Activated naive CD4-positive, alpha-beta T cell (primary cell): ENCODE measurements at regions not wholly inside any gene's neighbourhood (a gene's known extent, or its start where the extent isn't known, plus 50 kb on each side); places are given as distances from the start of the nearest gene placed in this dataset.

ENCODE experiments used
- DNase-seq, 4 experiments: peaks; one replicate each; lab custom pipeline; 2025; lab: John Stamatoyannopoulos, UW

DNA sequence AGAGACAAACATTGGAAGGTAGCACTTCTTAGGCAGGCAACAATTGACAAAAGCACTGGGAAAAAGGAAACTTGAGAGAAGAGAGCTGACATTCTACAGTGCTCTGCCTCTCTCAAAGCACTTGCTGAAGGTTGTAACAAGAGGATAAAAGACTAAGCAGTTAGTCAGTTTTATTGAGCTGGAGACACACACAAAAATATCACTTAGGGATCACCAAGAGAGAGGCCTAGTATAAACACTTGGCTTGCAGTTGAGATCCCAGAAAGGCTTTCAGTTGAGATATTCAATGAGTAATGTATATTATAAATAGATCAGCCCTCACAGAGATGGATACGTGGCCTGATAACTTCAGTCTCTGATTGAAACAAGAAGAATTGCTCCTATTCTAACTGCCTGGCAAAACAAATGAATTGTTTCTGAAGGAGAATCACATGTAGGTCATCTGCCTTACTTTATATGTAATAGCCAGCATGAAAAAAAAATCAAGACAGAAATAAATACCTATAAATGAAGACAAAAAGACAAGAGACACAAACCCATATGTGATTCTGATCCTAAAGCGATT, 747.2 kb upstream of the MAN1A1 start:
- no peak for DNase-seq

DNA sequence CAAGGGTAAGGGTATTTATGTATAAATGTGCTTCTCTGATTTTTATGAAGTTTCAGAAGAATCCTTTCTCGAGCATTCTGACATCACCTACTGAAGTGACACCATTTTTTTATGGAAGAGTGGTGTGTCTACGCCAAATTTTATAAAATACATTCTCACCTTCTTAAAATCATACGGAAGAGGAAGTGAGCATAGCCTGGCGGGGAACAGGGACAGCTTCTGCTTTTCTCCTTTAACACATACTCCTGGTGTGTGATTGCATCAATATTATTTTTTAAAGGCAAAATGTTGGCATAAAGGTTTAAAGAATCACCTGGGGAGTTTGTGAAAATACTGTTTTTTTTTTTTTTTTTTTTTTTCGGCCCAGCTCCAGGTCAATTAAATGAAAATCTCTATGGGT, 733.6 kb upstream of the MAN1A1 start:
- no peak for DNase-seq

DNA sequence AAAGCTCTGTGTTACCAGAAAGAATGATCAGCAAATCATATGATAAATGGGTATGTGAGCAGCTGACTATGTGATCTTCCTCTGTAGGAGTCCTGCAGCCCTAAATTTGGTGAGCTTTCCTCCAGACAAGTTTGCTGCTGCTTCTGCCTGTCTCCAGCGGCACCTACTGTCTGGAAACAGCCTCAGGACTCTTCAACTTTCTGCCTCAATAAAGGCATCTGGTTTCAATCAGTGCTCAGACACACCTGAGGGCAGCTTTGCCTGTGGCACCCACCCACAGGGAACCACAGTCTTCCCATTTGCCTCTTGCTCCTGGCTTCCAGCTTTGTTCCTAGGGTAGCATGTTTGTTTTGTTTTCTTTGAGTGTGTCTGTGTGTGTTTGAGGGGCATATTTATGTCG, 727.9 kb upstream of the MAN1A1 start:
- no peak for DNase-seq

DNA sequence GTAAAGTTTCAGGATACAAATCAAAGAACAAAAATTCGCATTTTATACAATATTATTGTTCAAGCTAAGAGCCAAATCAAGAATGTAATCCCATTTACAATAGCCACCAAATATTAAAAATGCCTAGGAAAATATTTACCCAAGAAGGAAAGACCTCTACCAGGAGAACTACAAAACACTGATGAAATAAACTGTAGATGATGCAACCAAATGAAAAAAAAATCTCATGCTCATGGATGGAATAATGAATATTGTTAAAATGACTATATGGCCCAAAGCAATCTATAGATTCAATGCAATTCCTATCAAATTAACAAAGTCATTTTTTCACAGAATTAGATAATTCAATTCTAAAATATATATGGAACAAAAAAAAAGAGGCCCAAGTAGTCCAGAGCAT, 708.8 kb upstream of the MAN1A1 start:
- no peak for DNase-seq

DNA sequence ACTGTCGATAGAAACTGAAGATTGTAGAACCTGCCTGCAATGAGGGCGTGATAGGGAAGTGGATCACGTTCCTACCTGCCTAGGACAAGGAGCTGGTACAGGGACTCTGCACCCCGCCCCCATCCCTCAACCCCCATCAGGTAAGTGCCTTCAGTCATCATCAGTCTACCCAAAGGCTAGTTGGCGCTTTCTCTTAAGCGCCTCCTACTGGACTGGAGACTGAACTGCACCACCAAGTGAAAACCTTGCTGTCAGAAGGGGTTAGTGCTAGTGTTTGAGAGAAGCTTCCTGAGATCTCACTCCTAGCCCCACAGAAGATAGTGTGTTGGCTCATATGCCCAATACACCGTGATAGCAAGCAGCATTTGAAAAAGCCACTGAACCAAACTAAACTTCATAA, 706.5 kb upstream of the MAN1A1 start:
- DNase-seq, result no peak

DNA sequence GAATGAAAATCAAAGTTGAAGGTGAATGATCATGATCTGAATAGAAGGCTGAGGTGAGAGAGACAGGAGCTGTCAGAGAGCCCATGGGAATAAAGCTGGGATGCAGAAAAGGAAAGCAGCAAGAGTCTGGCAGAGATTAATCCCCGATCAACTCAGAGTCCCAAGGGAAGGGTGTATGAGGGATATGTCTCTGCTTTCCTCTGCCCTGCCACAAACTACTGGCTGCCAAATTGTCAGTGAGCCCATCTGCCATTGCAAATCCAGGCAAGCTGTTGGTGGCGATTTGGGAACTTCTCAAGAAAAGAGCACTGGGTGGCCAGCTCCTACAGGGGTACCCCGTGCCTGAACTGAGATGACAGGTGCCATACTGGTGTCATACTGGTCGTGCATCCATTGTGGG, 705.5 kb upstream of the MAN1A1 start:
- DNase-seq, result no peak

DNA sequence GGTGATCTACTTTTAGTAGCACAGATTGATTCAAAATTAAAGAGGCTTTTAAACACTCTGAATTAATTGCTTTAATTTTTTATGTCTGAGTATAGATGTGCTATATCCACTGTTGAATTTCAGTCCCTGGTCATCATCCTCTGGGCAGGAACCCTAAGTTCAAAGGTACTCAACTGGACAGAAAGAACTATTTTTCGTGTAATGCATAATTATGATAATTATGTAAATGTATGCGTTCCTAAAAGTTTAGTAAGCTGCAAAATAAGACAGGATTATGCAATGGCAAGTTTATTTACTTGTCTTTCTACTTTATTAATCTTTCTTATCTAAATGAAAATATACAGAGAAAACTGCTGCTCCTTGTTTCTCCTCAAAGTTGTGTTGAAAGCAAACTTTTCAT, 690.1 kb upstream of the MAN1A1 start:
- no peak for DNase-seq

DNA sequence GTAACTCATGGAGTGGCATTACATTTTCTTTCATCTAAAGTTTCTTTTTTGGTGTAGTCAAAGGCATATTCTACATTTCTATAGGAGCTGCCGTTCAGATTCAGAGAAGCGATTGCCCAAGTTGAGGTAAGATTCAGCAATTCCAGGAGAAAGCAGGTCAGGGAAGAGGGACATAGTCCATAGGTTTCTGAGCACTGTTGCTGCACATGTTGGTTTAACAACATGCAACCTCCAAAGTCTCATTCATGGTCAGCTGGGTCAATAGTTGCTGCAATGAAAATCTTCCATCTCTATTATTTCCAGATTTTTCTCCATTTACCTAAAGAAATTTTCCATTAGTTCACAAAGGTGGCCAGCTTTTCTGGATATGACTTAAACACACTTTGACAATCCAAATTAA, 682.3 kb upstream of the MAN1A1 start:
- DNase-seq, result no peak

DNA sequence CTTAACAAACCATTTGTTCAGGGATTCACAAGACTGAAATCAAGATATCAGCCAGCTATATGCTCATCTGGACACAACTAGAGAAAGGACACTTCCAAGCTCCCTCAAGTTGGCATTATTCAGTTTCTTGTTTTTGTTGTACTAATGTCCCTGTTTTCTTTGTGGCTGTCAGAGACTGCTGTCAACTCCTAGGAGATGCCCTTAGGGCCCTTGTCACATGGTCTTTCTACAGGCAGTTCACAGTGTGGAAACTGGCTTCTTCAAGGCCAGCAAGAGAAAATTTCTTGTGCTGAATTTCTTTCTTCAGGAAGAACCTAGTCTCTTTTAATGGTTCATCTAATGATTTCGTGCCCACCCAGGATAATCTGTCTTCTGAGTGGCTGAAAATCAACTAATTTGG, 677.2 kb upstream of the MAN1A1 start:
- DNase-seq, result no peak

DNA sequence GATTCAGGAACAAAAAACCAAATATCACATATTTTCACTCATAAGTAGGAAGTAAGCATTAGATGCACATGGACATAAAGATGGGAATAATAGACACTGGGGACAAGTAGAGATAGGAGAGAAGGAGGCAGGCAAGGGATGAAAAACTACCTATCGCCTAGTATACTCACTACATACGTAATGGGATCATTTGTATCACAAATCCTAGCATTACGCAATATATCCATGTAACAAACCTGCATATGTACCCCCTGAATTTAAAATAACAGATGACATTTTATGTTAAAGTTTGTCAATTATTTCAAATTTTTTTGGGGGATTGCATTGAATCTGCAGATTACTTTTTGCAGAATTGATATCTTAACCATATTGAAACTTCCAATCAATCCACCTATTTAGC, 660.5 kb upstream of the MAN1A1 start:
- no peak for DNase-seq

DNA sequence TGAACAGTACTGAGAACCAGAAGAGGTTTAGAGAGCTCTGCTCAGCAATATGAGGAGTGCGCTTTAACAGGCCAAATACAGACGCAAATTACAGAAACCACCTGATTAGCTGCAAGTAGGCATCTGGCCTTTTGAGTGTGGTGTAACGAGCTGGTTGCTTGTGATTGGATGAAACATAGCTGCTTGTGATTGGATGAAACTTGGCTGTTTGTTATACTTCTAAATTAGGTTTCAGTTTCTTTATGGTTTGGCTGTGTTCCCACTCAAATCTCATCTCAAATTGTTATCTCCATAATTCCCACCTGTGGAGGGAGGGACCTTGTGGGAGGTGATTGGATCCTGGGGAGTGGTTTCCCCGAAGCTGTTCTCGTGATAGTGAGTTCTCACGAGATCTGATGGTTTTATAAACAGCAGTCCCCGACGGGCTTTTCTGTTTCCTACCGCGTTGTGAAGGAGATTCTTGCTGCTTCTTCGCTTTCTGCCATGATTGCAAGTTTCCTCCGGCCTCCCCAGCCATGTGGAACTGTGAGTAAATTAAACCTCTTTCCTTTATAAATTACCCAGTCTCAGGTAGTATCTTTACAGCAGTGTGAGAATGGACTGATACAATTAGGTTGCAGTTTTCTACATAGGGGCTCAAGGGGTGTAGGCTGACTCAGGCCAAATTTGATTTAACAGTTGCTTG, 655.9 kb upstream of the MAN1A1 start:
- DNase-seq, result no peak

DNA sequence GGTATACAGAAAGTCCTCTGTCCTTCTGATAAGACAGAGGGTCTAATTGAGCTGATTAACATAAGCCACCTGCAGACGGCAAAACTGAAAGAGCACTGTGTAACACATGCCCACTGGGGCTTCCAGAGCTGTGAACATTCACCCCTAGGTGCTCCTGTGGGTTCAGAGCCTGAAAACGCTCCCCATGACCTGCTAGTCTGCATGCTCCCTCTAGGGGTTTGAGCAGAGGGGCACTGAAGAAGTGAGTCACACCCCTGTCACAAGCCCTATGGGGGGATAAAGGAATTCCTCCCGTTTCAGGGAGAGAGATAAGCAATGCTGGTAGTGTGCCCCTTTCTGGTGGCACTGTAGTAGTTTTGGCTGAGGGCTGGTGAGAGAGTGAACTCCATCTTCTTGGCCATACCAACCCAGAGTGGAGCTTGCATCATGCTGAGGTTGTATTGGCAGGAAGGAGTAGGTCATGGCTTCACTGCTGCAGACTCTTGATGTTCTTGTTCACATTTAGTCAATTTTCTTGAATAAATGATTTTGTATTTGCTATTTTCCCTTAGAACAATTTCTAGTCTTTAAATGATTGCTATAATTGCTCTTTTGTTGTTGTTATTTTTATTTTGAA, 637.5 kb upstream of the MAN1A1 start:
- no peak for DNase-seq

DNA sequence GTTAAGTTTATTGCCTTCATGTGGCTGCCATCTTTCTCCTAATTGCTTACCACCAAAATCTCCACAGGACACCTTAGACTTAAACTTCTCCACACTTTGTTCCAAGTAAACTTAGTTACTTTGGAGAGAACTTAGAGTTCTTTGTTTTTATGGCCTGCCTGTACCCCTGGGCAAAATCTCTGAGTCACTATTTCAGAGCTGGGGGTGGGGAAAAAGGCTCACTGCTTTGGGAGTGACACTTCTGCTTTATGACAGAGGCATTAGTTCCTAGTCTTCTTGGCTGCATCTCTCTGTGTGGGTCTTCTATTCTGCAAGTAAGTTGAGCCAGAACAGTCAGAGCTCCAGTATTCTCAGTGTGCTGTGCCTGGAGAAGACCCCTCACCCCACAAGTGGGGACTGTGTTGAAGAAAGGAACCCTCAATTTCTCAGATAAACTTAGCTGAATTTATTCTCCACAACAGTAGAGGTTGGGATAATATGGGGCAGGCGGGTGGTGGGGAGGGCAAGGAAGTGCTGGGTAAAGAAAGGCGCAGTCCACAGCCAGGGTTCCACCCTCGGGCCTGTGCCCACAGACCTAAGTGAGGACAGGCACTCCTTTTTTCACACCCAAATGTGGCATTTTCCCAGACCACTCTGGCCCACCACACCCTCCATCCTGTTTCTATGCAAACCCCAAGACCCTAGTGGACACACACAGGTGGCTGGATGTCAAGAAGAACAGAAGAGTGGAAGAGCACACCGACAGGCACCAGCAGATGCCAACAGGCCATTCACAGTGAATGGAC, 636.6 kb upstream of the MAN1A1 start:
- no peak for DNase-seq

DNA sequence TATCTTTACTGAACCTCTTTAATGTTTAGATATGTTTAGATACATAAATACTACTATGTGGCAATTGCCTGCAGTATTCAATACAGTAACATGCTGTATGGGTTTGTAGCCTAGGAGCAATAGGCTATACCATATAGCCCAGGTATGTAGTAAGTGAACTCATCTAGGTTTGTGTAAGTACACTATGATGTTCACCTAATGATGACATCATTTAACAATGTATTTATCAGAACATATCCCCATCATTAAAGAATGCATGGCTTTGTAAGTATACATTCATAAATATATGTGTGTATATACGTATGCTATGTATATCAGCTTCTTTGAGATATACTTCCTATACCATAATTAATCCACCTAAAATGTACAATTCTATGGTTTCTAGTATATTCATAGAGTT, 631.2 kb upstream of the MAN1A1 start:
- DNase-seq, result no peak

DNA sequence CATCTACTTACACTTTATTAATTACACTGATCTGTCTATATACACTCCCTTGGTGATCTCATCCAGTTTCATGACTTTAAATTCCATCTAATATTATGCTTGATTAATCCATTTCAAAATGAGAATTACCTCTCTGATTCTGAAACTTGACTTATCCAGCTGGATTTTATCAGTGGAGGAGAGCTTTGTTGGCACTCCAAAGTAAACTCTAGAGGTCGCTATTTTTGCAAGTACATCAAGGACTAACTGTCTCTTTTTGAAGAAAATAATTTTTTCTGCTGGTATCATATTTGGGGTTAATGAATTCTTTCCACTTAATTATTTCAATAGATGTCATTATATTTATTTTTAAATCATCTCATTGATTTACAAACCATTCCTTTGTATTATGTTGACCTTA, 630.3 kb upstream of the MAN1A1 start:
- DNase-seq, result no peak

DNA sequence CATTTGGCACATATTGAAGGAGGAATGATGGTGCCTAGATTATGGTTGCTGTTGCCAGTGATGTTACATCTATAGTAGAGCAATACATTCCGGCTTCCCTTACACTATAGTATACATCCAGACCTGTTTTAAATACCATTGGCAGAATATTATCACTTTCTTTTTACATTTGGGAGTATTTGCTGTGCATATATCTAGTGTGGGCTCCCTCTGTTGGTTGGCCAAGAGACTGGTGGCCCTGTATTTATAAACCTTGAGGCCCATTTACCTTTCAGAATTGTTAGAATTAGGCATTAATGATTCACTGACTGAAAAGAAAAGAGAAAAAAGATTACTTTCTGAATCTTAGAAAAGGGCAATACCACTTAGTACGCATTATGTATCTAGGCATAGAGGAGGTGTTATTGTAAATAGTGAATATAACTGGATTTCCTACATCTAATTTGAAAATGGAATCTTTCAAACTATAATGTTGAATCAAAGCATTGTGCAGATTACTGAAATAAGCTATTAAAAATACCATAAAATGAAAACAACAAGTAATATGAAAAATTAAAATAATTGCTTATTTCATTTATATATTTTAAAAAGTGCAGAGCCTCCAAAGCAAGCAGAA, 628.8 kb upstream of the MAN1A1 start:
- DNase-seq, result no peak

DNA sequence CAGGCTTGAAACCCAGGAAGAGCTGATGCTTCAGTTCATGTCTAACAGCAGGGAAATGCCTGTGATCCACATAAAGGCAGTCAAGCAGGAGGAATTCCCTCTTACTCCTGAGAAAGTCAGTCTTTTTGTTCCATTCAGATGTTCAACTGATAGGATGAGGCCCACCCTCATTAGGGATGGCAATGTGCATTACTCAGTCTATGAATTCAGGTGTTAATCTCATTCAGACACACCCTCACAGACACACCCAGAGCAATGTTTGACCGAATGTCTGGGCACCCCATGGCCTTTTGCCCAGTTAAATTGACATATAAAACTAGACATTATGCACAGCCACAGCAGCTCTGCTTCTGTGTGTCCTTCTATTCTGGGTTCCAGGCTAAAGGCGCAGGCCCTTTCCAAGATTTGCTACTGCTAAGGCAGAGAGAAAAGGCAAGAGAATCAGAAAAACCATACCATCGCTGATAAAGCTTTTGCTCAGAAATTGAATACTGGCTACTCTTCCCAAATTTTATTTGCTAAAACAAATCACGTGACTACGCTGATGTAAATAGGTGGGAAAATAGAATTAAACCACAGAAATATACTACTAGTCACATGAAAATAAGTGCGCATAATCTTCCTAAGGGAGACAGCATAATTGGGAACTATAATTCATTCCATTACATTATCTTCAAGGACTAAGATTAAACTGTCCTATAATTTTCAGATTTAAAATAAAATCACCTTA, 625.0 kb upstream of the MAN1A1 start:
- no peak for DNase-seq

DNA sequence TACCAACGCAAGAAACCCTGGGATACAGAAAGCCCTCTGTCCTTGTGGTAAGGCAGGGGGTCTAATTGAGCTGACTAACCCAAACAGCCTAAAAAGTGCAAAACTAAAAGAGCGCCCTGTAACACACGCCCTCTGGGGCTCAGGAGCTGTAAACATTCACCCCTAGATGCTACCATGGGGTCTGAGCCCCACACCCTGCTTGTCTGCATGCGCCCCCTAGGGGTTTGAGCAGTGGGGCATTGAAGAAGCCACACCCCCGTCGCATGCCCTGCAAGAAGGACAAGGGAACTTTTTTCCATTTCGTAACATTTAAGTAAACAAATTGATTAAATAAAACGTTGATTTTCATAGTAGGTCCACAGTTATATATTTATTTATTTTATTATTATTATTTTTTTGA, 616.9 kb upstream of the MAN1A1 start:
- no peak for DNase-seq

DNA sequence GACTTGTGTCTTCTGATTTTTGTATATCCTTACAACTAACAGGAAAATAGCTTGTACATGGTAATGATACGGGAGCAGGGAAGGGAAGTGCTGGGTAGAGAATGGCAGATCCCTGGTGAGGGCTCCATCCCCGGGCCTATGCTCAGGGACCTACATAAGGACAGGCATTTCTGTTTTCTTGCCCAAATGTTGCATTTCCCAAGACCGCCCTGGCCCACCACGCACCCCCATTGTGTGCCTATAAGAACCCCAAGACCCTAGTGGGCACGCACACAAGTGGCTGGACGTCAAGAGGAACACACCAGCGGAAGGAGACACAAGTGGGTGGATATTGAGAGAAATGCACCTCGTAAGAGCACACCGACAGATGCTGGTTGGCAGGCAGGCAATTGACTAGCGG, 616.3 kb upstream of the MAN1A1 start:
- no peak for DNase-seq

DNA sequence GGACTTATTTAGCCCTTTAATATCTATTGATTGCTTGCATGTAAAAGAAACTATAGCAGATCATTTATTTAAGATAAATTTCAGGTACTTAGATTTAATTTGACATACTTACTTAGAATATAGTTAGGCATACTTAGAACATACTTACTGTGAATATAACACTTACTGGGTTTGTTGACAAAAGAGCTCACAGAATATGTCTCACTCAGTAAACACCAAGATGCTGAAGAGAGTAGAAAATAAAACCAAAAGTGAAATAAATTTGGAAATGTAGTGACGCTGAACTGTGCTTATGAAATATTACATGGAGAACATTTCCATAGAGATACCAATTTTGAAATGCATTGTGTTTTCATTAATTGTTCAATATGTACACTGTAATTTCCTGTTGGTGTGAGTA, 615.4 kb upstream of the MAN1A1 start:
- no peak for DNase-seq

DNA sequence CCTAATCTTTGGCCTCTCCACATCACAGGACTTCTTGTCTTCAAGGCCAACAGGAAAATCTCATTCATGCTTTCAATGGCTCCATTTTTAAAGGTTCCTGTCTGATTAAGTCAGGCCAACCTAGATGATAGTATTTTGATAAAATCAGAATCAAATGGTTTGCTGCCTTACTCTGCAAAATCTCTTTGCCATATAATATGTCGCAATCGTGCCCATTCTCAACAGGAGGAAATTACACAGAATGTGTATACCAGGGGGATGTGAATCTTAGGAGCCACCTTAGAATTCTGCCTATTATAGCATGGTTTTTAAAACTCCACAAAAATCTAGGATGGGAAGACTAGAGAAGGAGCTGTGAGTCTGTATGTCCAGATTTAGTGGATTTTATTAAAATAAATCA, 612.9 kb upstream of the MAN1A1 start:
- DNase-seq, result no peak

DNA sequence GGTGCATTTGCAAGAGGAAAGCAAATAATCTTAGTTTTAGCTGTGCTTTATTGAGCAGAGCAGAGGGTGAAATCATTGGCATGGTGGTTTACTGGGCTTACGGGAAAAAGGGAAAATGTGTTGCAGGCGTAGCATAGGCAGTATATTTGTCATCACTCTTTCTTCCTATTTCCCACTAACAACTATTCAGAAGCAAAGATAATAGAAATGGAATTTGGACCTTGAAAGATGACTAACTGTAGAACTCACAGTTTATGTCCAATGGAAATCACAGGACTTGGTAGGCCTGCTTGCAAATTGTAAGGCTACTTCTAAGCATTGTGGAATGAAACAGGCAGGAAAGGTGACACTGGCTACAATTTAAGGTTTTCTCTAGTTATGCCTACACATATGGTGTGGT, 611.9 kb upstream of the MAN1A1 start:
- no peak for DNase-seq
